Activated naive CD8-positive, alpha-beta T cell treated with anti-CD3 and anti-CD28 coated beads, Interleukin-2, amount 10 ng/mL, durations not matched to agents 7 days and 5 days (primary cell): ENCODE measurements at regions not wholly inside any gene's neighbourhood (a gene's known extent, or its start where the extent isn't known, plus 50 kb on each side); places are given as distances from the start of the nearest gene placed in this dataset.

Source experiments
- ATAC-seq: fragments of 150-1000 bp; cut with Tn5 transposase; one replicate; pipeline ENCODE4 v1.10.0; 2021; ENCODE audit warnings: low read depth, moderate library complexity
- POLR2A ChIA-PET: fragments of 350-600 bp; sonication (Branson Sonifier 250); formaldehyde crosslinking; loops from one replicate; lab custom pipeline; 2021; ENCODE audit warnings: antibody characterized with exemption; lab: Charles Lee
- DNase-seq: peaks from one replicate; pipeline ENCODE4 v3.0.0; 2021
- H3K27ac Mint-ChIP-seq: one replicate; pipeline ENCODE4 v1.8.0; 2022; ENCODE audit warnings: mild to moderate bottlenecking, mixed read lengths
- H3K27me3 Mint-ChIP-seq: one replicate; pipeline ENCODE4 v1.8.0; 2022; ENCODE audit warnings: mild to moderate bottlenecking, moderate library complexity, mixed read lengths
- H3K36me3 Mint-ChIP-seq: one replicate; pipeline ENCODE4 v1.8.0; 2021; ENCODE audit warnings: mild to moderate bottlenecking, mixed read lengths
- H3K4me1 Mint-ChIP-seq: one replicate; pipeline ENCODE4 v1.8.0; 2021; ENCODE audit warnings: mixed read lengths
- H3K4me3 Mint-ChIP-seq: one replicate; pipeline ENCODE4 v1.8.0; 2022; ENCODE audit warnings: mild to moderate bottlenecking, moderate library complexity, mixed read lengths
- H3K9me3 Mint-ChIP-seq: one replicate; pipeline ENCODE4 v1.8.0; 2021; ENCODE audit warnings: mixed read lengths

- POLR2A ChIA-PET = no interaction called here
- H3K9me3 Mint-ChIP-seq = no peaks in the 10 kb centered on the region
- no peak overlapping the region for H3K27ac Mint-ChIP-seq
- no peaks in the 10 kb centered on the region for H3K4me1 Mint-ChIP-seq
- no peaks in the 10 kb centered on the region for H3K36me3 Mint-ChIP-seq
- no peaks in the 10 kb centered on the region for H3K27me3 Mint-ChIP-seq
- no peak overlapping the region for H3K4me3 Mint-ChIP-seq
- DNase-seq (no peak), ATAC-seq (no peak)
These were observed 148.4 kb upstream of the TWIST2 start for GRCh38 chr2:238699307-238700116.

- POLR2A ChIA-PET = no interaction called here
- Mint-ChIP-seq H3K4me3 (no peak overlapping the region), H3K9me3 (no peaks in the 10 kb centered on the region), H3K27ac (no peak overlapping the region), H3K36me3 (no peaks in the 10 kb centered on the region), H3K4me1 (no peaks in the 10 kb centered on the region), H3K27me3 (no peaks in the 10 kb centered on the region)
- ATAC-seq = no peak
- no peak for DNase-seq
These were observed 147.8 kb upstream of the TWIST2 start for GRCh38 chr2:238700117-238700457.

GRCh38 chr2:238700506-238701340 lies 147.2 kb upstream of the TWIST2 start:
- ATAC-seq = no peak
- Mint-ChIP-seq H3K4me3 (no peak overlapping the region), H3K36me3 (no peaks in the 10 kb centered on the region), H3K27ac (no peak overlapping the region), H3K4me1 (no peaks in the 10 kb centered on the region), H3K27me3 (no peaks in the 10 kb centered on the region), H3K9me3 (no peaks in the 10 kb centered on the region)
- POLR2A ChIA-PET = no interaction called here
- no peak for DNase-seq

- DNase-seq (no peak), ATAC-seq (no peak)
- no peak overlapping the region for H3K4me3 Mint-ChIP-seq
- POLR2A ChIA-PET = no interaction called here
- peaks cover 5% of the 10 kb centered on the region for H3K27me3 Mint-ChIP-seq
- no peaks in the 10 kb centered on the region for H3K36me3 Mint-ChIP-seq
- H3K9me3 Mint-ChIP-seq = no peaks in the 10 kb centered on the region
- no peaks in the 10 kb centered on the region for H3K4me1 Mint-ChIP-seq
- H3K27ac Mint-ChIP-seq = no peak overlapping the region
These were observed 146.3 kb upstream of the TWIST2 start for GRCh38 chr2:238701341-238702206.

- no peak for DNase-seq
- no peaks in the 10 kb centered on the region for H3K4me1 Mint-ChIP-seq
- H3K4me3 Mint-ChIP-seq = no peak overlapping the region
- H3K27ac Mint-ChIP-seq = no peak overlapping the region
- no peaks in the 10 kb centered on the region for H3K36me3 Mint-ChIP-seq
- POLR2A ChIA-PET = no interaction called here
- ATAC-seq = no peak
- H3K9me3 Mint-ChIP-seq = no peaks in the 10 kb centered on the region
- H3K27me3 Mint-ChIP-seq = peaks cover 7% of the 10 kb centered on the region
These were observed 145.4 kb upstream of the TWIST2 start for GRCh38 chr2:238702276-238703052.

- no peak for DNase-seq
- Mint-ChIP-seq H3K9me3 (no peaks in the 10 kb centered on the region), H3K4me3 (no peak overlapping the region), H3K27me3 (peaks cover 8% of the 10 kb centered on the region), H3K27ac (no peak overlapping the region), H3K4me1 (no peaks in the 10 kb centered on the region), H3K36me3 (no peaks in the 10 kb centered on the region)
- ATAC-seq = no peak
- POLR2A ChIA-PET = no interaction called here
These were observed 144.9 kb upstream of the TWIST2 start for GRCh38 chr2:238703053-238703415.

GRCh38 chr2:238703436-238703835 lies 144.4 kb upstream of the TWIST2 start:
- no peak overlapping the region for H3K4me3 Mint-ChIP-seq
- DNase-seq = no peak
- H3K27ac Mint-ChIP-seq = no peak overlapping the region
- ATAC-seq = no peak
- H3K9me3 Mint-ChIP-seq = no peaks in the 10 kb centered on the region
- peaks cover 8% of the 10 kb centered on the region for H3K27me3 Mint-ChIP-seq
- no peaks in the 10 kb centered on the region for H3K36me3 Mint-ChIP-seq
- POLR2A ChIA-PET = no interaction called here
- H3K4me1 Mint-ChIP-seq = no peaks in the 10 kb centered on the region

GRCh38 chr2:238704471-238705225 lies 143.2 kb upstream of the TWIST2 start:
- Mint-ChIP-seq H3K9me3 (no peaks in the 10 kb centered on the region), H3K27ac (no peak overlapping the region), H3K4me1 (no peaks in the 10 kb centered on the region), H3K36me3 (no peaks in the 10 kb centered on the region), H3K4me3 (no peak overlapping the region), H3K27me3 (peaks cover 11% of the 10 kb centered on the region)
- DNase-seq = no peak
- no peak for ATAC-seq
- POLR2A ChIA-PET = no interaction called here

GRCh38 chr2:238706163-238706562 lies 141.7 kb upstream of the TWIST2 start:
- Mint-ChIP-seq H3K9me3 (no peaks in the 10 kb centered on the region), H3K27me3 (peaks cover 19% of the 10 kb centered on the region), H3K4me3 (no peak overlapping the region), H3K36me3 (no peaks in the 10 kb centered on the region), H3K4me1 (no peaks in the 10 kb centered on the region), H3K27ac (no peak overlapping the region)
- POLR2A ChIA-PET = no interaction called here
- no peak for ATAC-seq
- no peak for DNase-seq

GRCh38 chr2:238706673-238707072 lies 141.2 kb upstream of the TWIST2 start:
- DNase-seq = no peak
- POLR2A ChIA-PET = no interaction called here
- no peak overlapping the region for H3K4me3 Mint-ChIP-seq
- H3K27me3 Mint-ChIP-seq = peaks cover 23% of the 10 kb centered on the region
- no peak for ATAC-seq
- no peaks in the 10 kb centered on the region for H3K36me3 Mint-ChIP-seq
- no peaks in the 10 kb centered on the region for H3K4me1 Mint-ChIP-seq
- no peak overlapping the region for H3K27ac Mint-ChIP-seq
- no peaks in the 10 kb centered on the region for H3K9me3 Mint-ChIP-seq

GRCh38 chr2:238709325-238710025 lies 138.4 kb upstream of the TWIST2 start:
- POLR2A ChIA-PET = no interaction called here
- Mint-ChIP-seq H3K4me3 (no peak overlapping the region), H3K4me1 (no peaks in the 10 kb centered on the region), H3K9me3 (no peaks in the 10 kb centered on the region), H3K27ac (no peak overlapping the region), H3K36me3 (no peaks in the 10 kb centered on the region), H3K27me3 (peaks cover 28% of the 10 kb centered on the region)
- DNase-seq (no peak), ATAC-seq (no peak)
